RWPE1 (cell line): ENCODE measurements at regions not wholly inside any gene's neighbourhood (a gene's known extent, or its start where the extent isn't known, plus 50 kb on each side); places are given as distances from the start of the nearest gene placed in this dataset.

ENCODE experiments used
- CTCF ChIA-PET: fragments of 350-600 bp; sonication (Branson Sonifier 250); formaldehyde crosslinking; extraction: SDS; loops from one replicate; lab custom pipeline; 2021; lab: Yijun Ruan, JAX
- POLR2A ChIA-PET: fragments of 400-600 bp; formaldehyde crosslinking; extraction: SDS; loops from one replicate; lab custom pipeline; 2020; ENCODE audit warnings: antibody characterized with exemption; ENCODE audit not compliant: low non-redundant PET; lab: Yijun Ruan, JAX
- DNase-seq: peaks from one replicate; pipeline ENCODE4 v3.0.0; 2012; ENCODE audit warnings: low spot score
- H3K27ac ChIP-seq: fragments of 450-650 bp; 2 replicates; pipeline ENCODE4 v1.5.1; 2017
- TF ChIP-seq, protein P1 (sequence below): fragments of 450-650 bp; conservative IDR thresholded peaks from 2 replicates; pipeline ENCODE4 v1.5.1; 2017; ENCODE audit warnings: low read depth, mild to moderate bottlenecking

GRCh38 chr5:158484150-158484549, 615.6 kb downstream of the EBF1 start:
- H3K27ac ChIP-seq, result no peak overlapping the region
- DNase-seq, result no peak
- TF ChIP-seq, protein P1, sequence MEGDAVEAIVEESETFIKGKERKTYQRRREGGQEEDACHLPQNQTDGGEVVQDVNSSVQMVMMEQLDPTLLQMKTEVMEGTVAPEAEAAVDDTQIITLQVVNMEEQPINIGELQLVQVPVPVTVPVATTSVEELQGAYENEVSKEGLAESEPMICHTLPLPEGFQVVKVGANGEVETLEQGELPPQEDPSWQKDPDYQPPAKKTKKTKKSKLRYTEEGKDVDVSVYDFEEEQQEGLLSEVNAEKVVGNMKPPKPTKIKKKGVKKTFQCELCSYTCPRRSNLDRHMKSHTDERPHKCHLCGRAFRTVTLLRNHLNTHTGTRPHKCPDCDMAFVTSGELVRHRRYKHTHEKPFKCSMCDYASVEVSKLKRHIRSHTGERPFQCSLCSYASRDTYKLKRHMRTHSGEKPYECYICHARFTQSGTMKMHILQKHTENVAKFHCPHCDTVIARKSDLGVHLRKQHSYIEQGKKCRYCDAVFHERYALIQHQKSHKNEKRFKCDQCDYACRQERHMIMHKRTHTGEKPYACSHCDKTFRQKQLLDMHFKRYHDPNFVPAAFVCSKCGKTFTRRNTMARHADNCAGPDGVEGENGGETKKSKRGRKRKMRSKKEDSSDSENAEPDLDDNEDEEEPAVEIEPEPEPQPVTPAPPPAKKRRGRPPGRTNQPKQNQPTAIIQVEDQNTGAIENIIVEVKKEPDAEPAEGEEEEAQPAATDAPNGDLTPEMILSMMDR, result no peak
- CTCF ChIA-PET, result no interaction called here
- POLR2A ChIA-PET, result no interaction called here

- TF ChIP-seq, protein P1, result no peak
- DNase-seq, result no peak
- ChIA-PET POLR2A (no interaction called here), CTCF (no interaction called here)
- no peak overlapping the region for H3K27ac ChIP-seq
Observed at GRCh38 chr5:158483281-158483860, 616.3 kb downstream of the EBF1 start.

DNA sequence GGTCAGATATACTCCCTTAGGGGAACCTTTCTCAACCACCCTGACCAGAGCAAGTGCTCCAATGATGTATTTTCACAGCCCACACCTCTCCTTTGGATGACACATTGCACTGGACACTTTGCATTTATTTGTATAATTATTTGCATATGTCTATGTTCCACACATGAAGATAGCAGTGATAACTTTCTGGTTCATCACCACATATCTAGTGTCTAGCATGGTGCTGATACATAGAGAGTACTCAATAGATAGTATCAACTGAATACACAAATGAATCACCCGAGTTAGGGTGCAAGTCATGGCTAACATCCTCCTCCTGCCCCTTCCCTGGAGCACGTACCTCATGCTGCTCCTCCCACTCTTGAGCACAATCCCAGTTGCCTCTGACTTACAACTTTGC, 617.6 kb downstream of the EBF1 start:
- no peak overlapping the region for H3K27ac ChIP-seq
- ChIA-PET CTCF (no interaction called here), POLR2A (no interaction called here)
- TF ChIP-seq, protein P1, result no peak
- no peak for DNase-seq

DNA sequence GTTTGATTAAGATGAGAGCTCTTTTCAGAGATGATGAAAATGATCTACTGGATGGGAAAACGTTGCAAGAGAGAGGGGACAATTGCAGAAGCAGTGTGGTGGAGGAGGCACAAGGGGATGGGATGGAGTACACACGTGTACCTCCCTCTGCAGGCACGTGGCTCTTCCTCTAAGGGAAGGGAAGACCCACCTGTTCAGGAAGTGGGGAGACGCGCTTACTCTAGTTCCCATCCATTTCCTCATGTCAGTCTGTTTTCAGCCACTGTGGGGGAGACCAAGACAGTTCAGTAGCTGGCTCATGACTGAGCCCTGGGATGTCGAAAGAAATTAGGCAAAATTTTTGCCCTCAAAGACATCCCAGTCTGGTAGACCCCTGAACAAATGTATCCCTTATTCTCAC, 619.2 kb upstream of the CLINT1 start:
- POLR2A ChIA-PET, result no interaction called here
- no peak for DNase-seq
- no peak overlapping the region for H3K27ac ChIP-seq
- CTCF ChIA-PET, result no interaction called here
- TF ChIP-seq, protein P1, result no peak

DNA sequence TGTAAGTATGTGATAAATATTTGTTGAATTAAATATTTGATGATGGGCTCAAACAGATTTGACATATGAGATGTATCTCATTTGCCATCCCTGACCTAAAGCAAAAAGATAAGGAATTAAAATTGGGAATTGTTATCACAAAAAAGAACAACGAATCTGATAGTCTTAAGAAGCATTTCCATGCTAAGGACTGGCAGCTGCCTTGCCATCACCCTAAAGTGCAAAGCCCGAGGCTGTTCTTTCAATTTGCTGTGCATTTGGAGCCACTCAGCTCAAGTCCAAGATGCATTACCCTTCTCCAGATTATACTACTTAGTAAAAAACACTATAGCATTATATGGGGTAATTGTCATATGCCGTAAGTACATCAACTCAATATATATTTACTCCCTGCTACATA, 618.3 kb upstream of the CLINT1 start:
- POLR2A ChIA-PET, result no interaction called here
- CTCF ChIA-PET, result no interaction called here

DNA sequence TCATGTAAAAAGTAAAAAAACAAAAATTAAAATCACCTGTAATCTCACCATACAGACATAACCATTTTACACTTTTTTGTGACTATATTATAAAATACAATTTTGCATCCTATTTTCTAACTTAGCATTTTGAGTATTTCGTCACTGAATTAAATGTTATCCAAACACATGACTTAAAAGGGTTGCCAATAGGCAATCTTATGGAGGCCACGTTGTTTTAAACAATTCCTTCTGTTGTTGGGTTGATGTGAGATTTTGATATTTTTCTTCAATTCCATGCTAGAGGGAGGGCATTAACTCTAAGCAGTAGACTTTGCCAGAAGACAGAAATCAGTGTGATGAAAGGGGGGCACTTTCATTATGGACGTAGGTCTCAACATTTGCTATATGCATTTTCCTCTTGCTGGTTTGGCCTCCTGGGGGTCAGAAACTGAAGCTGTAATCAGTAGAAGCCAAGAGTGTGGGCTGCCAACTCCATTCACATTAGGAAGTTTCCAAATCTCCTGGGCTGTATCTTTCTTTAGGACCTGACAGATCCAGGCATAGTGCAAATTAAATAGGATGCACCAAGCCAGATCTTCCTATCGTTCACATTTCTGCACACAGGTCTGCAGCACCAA, 614.2 kb upstream of the CLINT1 start:
- TF ChIP-seq, protein P1, result no peak
- H3K27ac ChIP-seq, result no peak overlapping the region
- ChIA-PET POLR2A (no interaction called here), CTCF (interaction anchor here (1.0 kb wide), 1 partner anchor 9 kb away, joined by 4 read pairs; no protein-coding TSS in a partner anchor)
- no peak for DNase-seq

More for the DNA sequence above, 618.3 kb upstream of the CLINT1 start:
- no peak overlapping the region for H3K27ac ChIP-seq
- TF ChIP-seq, protein P1, result no peak
- DNase-seq, result no peak
